ENCODE measurements at regions not wholly inside any gene's neighbourhood (a gene's known extent, or its start where the extent isn't known, plus 50 kb on each side); places are given as distances from the start of the nearest gene placed in this dataset.

GRCh38 chr1:30377230-30378002 is 346.0 kb downstream of the MATN1 start:
- TF ChIP-seq CTCF (IDR thresholded peaks at IDR 0.05): no peak
- no peaks in the 10 kb centered on the region for H3K9me3 ChIP-seq
- peaks cover 0 to 9% (median 3%) of the 10 kb centered on the region in 9 donors for H3K4me1 ChIP-seq
- H3K36me3 ChIP-seq: no peaks in the 10 kb centered on the region
- H3K27me3 ChIP-seq: peaks cover 0 to 42% (median 29%) of the 10 kb centered on the region in 7 donors
- WGBS, 2 donors: 58 to 59% methylated on average over 11 of the region's 11 CpGs
- DNase-seq (no peak), ATAC-seq (no peak)
- H3K27ac ChIP-seq: no peak overlapping the region
- intact Hi-C loops (cut with DNase I): loop anchor here in 2 of 10 donors (5.0 kb wide), 2 partner anchors 1135 to 1140 kb away; partner anchors contain the start of gene PTPRU (in 1 of the 2)
- H3K4me3 ChIP-seq: no peak overlapping the region

- Histone ChIP-seq H3K4me1 (peaks cover 0 to 9% (median 3%) of the 10 kb centered on the region in 9 donors), H3K36me3 (no peaks in the 10 kb centered on the region), H3K27ac (no peak overlapping the region), H3K27me3 (peaks cover 0 to 50% (median 26%) of the 10 kb centered on the region in 7 donors), H3K4me3 (no peak overlapping the region), H3K9me3 (no peaks in the 10 kb centered on the region)
- intact Hi-C loops (cut with DNase I): loop anchor here in 2 of 10 donors (5.0 kb wide), 2 partner anchors 1134 to 1139 kb away; partner anchors contain the start of gene PTPRU (in 1 of the 2)
- DNase-seq (no peak), ATAC-seq (no peak)
- TF ChIP-seq CTCF (IDR thresholded peaks at IDR 0.05): no peak
- 66 to 68% methylated on average over 7 of the region's 7 CpGs for WGBS, 2 donors
Measured at GRCh38 chr1:30376054-30376697, 347.2 kb downstream of the MATN1 start.

DNA sequence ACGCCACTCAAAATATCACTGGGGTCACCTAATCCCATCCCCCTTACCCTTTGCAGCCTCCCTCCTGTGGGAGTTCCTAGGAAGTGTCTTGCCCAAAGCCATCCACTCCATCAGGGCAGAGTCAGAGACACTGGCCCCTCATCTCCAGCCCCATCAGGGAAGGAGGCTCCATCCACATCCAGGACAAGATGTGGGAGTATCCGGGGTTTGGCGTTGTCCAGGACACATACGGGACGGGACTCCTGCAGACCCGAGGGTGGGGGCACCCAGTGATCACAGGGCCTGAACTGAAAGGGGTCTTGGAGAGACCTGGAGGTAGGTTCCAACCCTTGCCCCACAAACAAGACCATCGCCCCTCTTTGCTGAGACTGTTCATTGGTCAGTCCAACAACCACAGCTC is 348.2 kb downstream of the MATN1 start:
- peaks cover 0 to 54% (median 29%) of the 10 kb centered on the region in 7 donors for H3K27me3 ChIP-seq
- DNase-seq (no peak), ATAC-seq (no peak)
- H3K4me3 ChIP-seq: no peak overlapping the region
- no peak overlapping the region for H3K27ac ChIP-seq
- TF ChIP-seq CTCF (IDR thresholded peaks at IDR 0.05): no peak
- no peaks in the 10 kb centered on the region for H3K9me3 ChIP-seq
- H3K4me1 ChIP-seq: peaks cover 0 to 5% (median under 1%) of the 10 kb centered on the region in 9 donors
- intact Hi-C loops (cut with DNase I): loop anchor here in 3 of 10 donors (1.0 to 5.0 kb wide), 3 partner anchors 38 to 1138 kb away; partner anchors contain the start of gene PTPRU (in 1 of the 3)
- no peaks in the 10 kb centered on the region for H3K36me3 ChIP-seq
- 65 to 67% methylated on average over 7 of the region's 7 CpGs for WGBS, 2 donors

DNA sequence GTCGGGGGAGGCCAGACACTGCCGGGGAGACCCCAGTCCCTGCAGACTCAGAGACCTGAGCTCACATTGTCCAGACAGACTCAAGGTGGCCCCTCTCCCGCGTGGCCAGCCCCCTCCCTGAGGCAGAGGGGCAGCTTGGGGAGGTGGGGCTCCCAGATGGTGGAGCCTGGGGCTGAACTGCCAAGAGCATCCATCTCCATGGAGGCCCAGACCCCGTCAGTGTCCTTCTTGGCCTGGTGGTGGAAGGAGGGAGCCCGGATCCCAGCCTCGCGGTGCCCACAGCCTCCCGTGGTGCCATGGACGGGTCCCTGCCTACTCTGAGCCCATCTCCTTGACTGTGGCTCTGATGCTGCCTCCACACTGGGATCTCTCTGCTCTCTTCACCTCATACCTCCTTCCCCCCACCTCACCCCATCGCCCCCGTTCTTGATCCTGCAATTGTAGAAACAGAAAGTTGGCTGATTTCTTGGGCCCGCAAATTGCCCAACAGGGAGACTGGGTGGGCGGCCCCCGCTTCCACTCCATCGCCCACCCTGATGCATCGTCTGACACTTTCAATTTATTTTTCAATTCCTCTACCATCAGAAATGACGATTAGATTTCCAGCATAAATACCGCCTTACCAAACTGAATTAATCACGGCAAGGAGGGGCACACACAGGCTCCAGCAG is 348.9 kb downstream of the MATN1 start:
- Histone ChIP-seq H3K4me1 (no peaks in the 10 kb centered on the region), H3K27ac (no peak overlapping the region), H3K4me3 (no peak overlapping the region), H3K27me3 (peaks cover 0 to 54% (median 29%) of the 10 kb centered on the region in 7 donors), H3K36me3 (no peaks in the 10 kb centered on the region), H3K9me3 (no peaks in the 10 kb centered on the region)
- 82 to 88% methylated on average over 20 of the region's 20 CpGs for WGBS, 2 donors
- TF ChIP-seq CTCF (IDR thresholded peaks at IDR 0.05): no peak
- no peak for DNase-seq
- no peak for ATAC-seq
- intact Hi-C loops (cut with DNase I): loop anchor here in 3 of 10 donors (1.0 to 5.0 kb wide), 3 partner anchors 39 to 1137 kb away; partner anchors contain the start of gene PTPRU (in 1 of the 3)

Data from heart right ventricle (tissue), 16 donors.